ENCODE measurements at regions not wholly inside any gene's neighbourhood (a gene's known extent, or its start where the extent isn't known, plus 50 kb on each side); places are given as distances from the start of the nearest gene placed in this dataset.

DNA sequence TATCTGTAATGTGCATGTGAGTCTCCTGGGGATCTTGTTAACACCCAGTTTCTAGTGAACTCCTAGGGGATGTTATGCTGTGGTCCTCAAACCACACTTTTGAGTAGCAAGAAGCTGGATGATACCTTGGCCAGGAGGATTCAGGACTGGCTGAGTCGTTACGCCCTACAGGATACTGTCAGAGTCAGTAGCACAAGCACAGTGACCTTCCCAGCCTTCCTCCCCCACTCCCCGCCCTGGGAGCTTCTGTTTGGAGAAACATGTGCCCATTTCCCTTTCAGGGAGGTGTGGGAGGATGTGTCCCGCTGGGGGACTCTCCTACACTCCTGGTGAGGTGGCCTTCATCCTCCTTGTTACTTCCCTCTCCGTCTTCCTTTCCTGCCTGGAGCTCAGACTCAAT is 76.4 kb upstream of the TRPM1 start:
- TF ChIP-seq POLR2AphosphoS5 (IDR thresholded peaks at IDR 0.05; ENCODE audit: insufficient read depth, low read depth, low read length) (no peak), POLR2A (IDR thresholded peaks at IDR 0.05; ENCODE audit: low read depth, low read length) (no peak), CTCF (IDR thresholded peaks at IDR 0.05; ENCODE audit: extremely low read depth in 1 of 2, insufficient read depth in 1 of 2, low read depth in 1 of 2, low read length in 2 of 2) (no peak), EZH2 (IDR thresholded peaks at IDR 0.05; ENCODE audit: borderline replicate concordance, low read depth, low read length, severe bottlenecking) (no peak), MYC (IDR thresholded peaks at IDR 0.05; ENCODE audit: low read depth, low read length) (no peak), FOS (IDR thresholded peaks at IDR 0.05; ENCODE audit: borderline replicate concordance, insufficient read depth, low read length) (no peak), JUN (IDR thresholded peaks at IDR 0.05; ENCODE audit: borderline replicate concordance, insufficient read depth, insufficient read length, low read depth) (no peak), MAX (IDR thresholded peaks at IDR 0.05; ENCODE audit: insufficient read depth, insufficient read length) (no peak), GATA2 (IDR thresholded peaks at IDR 0.05; ENCODE audit: insufficient read depth, insufficient read length, low read depth, low read length) (no peak)
